Naive thymus-derived CD4-positive, alpha-beta T cell (primary cell): ENCODE measurements at regions not wholly inside any gene's neighbourhood (a gene's known extent, or its start where the extent isn't known, plus 50 kb on each side); places are given as distances from the start of the nearest gene placed in this dataset.

ENCODE experiments used
- ATAC-seq: fragments of 150-1000 bp; cut with Tn5 transposase; 2 replicates; pipeline ENCODE4 v1.10.0; 2021; ENCODE audit warnings: mild to moderate bottlenecking, moderate library complexity
- CTCF ChIA-PET: fragments of 350-600 bp; sonication (Branson Sonifier 250); formaldehyde crosslinking; loops from one replicate; lab custom pipeline; 2021; ENCODE audit warnings: antibody characterized with exemption; lab: Charles Lee
- POLR2A ChIA-PET: fragments of 350-600 bp; sonication (Branson Sonifier 250); formaldehyde crosslinking; loops from one replicate; lab custom pipeline; 2021; ENCODE audit warnings: antibody characterized with exemption, inconsistent platforms; lab: Charles Lee
- DNase-seq, 9 donors: peaks; one replicate each; pipeline versions ENCODE4 v3.0.0 to v3.0.0-alpha.2; 2020 to 2022; ENCODE audit warnings: mixed read lengths in 1 of 9
- H3K27ac ChIP-seq: one replicate; pipeline ENCODE4 v1.7.0; 2013; ENCODE audit warnings: mild to moderate bottlenecking, low read depth, low read length, moderate library complexity
- H3K27me3 ChIP-seq, 2 donors: one replicate each; pipeline ENCODE4 v1.7.0; 2013; ENCODE audit warnings: low read length in 2 of 2, mild to moderate bottlenecking in 2 of 2, moderate library complexity in 2 of 2; ENCODE audit not compliant: control insufficient read depth in 2 of 2, insufficient read depth in 2 of 2
- H3K36me3 ChIP-seq, 3 experiments: 1 replicate in 2 of 3; 2 replicates in 1 of 3; pipeline ENCODE4 v1.7.0; 2013; ENCODE audit warnings: low read length in 3 of 3, mild to moderate bottlenecking in 3 of 3, moderate library complexity in 1 of 3; ENCODE audit not compliant: insufficient read depth in 3 of 3, control insufficient read depth in 2 of 3
- H3K4me1 ChIP-seq, 2 donors: one replicate each; pipeline ENCODE4 v1.7.0; 2013; ENCODE audit warnings: low read length in 2 of 2, mild to moderate bottlenecking in 2 of 2, moderate library complexity in 1 of 2; ENCODE audit not compliant: control insufficient read depth in 2 of 2, insufficient read depth in 2 of 2
- H3K4me3 ChIP-seq: 2 replicates; pipeline ENCODE4 v1.7.0; 2013; ENCODE audit warnings: mild to moderate bottlenecking, low read length
- H3K9me3 ChIP-seq, 3 experiments: 1 replicate in 2 of 3; 2 replicates in 1 of 3; pipeline ENCODE4 v1.7.0; 2013; ENCODE audit warnings: low read length in 3 of 3; ENCODE audit not compliant: control insufficient read depth in 2 of 3
- H3K27ac Mint-ChIP-seq, 9 donors: one replicate each; pipeline ENCODE4 v1.8.0; 2020 to 2022; ENCODE audit warnings: mixed read lengths in 9 of 9, mild to moderate bottlenecking in 8 of 9, moderate library complexity in 5 of 9, inconsistent platforms in 2 of 9
- H3K27me3 Mint-ChIP-seq, 5 donors: one replicate each; pipeline ENCODE4 v1.8.0; 2021 to 2022; ENCODE audit warnings: mixed read lengths in 5 of 5, mild to moderate bottlenecking in 1 of 5
- H3K36me3 Mint-ChIP-seq, 5 donors: one replicate each; pipeline ENCODE4 v1.8.0; 2020 to 2022; ENCODE audit warnings: mixed read lengths in 5 of 5, mild to moderate bottlenecking in 3 of 5, inconsistent platforms in 1 of 5
- H3K4me1 Mint-ChIP-seq, 7 donors: one replicate each; pipeline ENCODE4 v1.8.0; 2020 to 2022; ENCODE audit warnings: mixed read lengths in 7 of 7, mild to moderate bottlenecking in 3 of 7, inconsistent platforms in 1 of 7
- H3K4me3 Mint-ChIP-seq, 10 donors: one replicate each; pipeline ENCODE4 v1.8.0; 2020 to 2022; ENCODE audit warnings: mild to moderate bottlenecking in 10 of 10, mixed read lengths in 10 of 10, moderate library complexity in 6 of 10, inconsistent platforms in 2 of 10
- H3K9me3 Mint-ChIP-seq, 11 donors: one replicate each; pipeline ENCODE4 v1.8.0; 2020 to 2022; ENCODE audit warnings: mixed read lengths in 11 of 11, mild to moderate bottlenecking in 4 of 11, inconsistent platforms in 1 of 11, moderate library complexity in 1 of 11
- intact Hi-C, 2 donors: fragments of 100-400 bp; cut with micrococcal nuclease; formaldehyde crosslinking; loops; one replicate each; pipeline ENCODE4 v1.15.1; 2023

- POLR2A ChIA-PET: no interaction called here
- CTCF ChIA-PET: no interaction called here
- Mint-ChIP-seq H3K27ac (no peak overlapping the region), H3K27me3 (peaks cover 0 to under 1% (median 0%) of the 10 kb centered on the region in 5 donors), H3K9me3 (peaks cover 0 to 3% (median 0%) of the 10 kb centered on the region in 11 donors), H3K36me3 (no peaks in the 10 kb centered on the region), H3K4me3 (no peak overlapping the region), H3K4me1 (peaks cover 0 to 4% (median 0%) of the 10 kb centered on the region in 7 donors)
- Histone ChIP-seq H3K27me3 (no peaks in the 10 kb centered on the region), H3K9me3 (no peaks in the 10 kb centered on the region), H3K27ac (no peak overlapping the region), H3K36me3 (no peaks in the 10 kb centered on the region), H3K4me1 (no peaks in the 10 kb centered on the region), H3K4me3 (no peak overlapping the region)
- no peak for DNase-seq
- intact Hi-C loops: loop anchor here in 1 of 2 donors (5.0 kb wide), 1 partner anchor 545 kb away; no protein-coding TSS in a partner anchor
- ATAC-seq: no peak
These were observed 165.0 kb upstream of the HMHB1 start for GRCh38 chr5:143646961-143647360.

GRCh38 chr5:143645356-143645755, 166.6 kb upstream of the HMHB1 start:
- DNase-seq: no peak
- intact Hi-C loops: loop anchor here in 1 of 2 donors (5.0 kb wide), 1 partner anchor 547 kb away; no protein-coding TSS in a partner anchor
- H3K27me3 Mint-ChIP-seq: no peaks in the 10 kb centered on the region
- Histone ChIP-seq H3K27ac (no peak overlapping the region), H3K4me3 (no peak overlapping the region), H3K36me3 (no peaks in the 10 kb centered on the region), H3K4me1 (no peaks in the 10 kb centered on the region), H3K27me3 (no peaks in the 10 kb centered on the region), H3K9me3 (no peaks in the 10 kb centered on the region)
- peaks cover 0 to 4% (median 0%) of the 10 kb centered on the region in 7 donors for H3K4me1 Mint-ChIP-seq
- ChIA-PET CTCF (no interaction called here), POLR2A (no interaction called here)
- no peak for ATAC-seq
- H3K36me3 Mint-ChIP-seq: no peaks in the 10 kb centered on the region
- H3K9me3 Mint-ChIP-seq: peaks cover 0 to 3% (median 0%) of the 10 kb centered on the region in 11 donors
- H3K4me3 Mint-ChIP-seq: no peak overlapping the region
- no peak overlapping the region for H3K27ac Mint-ChIP-seq

GRCh38 chr5:143644727-143645126, 167.2 kb upstream of the HMHB1 start:
- intact Hi-C loops: loop anchor here in 1 of 2 donors (5.0 kb wide), 1 partner anchor 548 kb away; no protein-coding TSS in a partner anchor
- no peak overlapping the region for H3K27ac ChIP-seq
- no peak overlapping the region for H3K4me3 ChIP-seq
- DNase-seq (no peak), ATAC-seq (no peak)
- ChIA-PET POLR2A (no interaction called here), CTCF (interaction anchor here (0.6 kb wide), 1 partner anchor 18 kb away, joined by 3 read pairs; no protein-coding TSS in a partner anchor)
- H3K9me3 ChIP-seq: no peaks in the 10 kb centered on the region
- Mint-ChIP-seq H3K9me3 (peaks cover 0 to 5% (median 0%) of the 10 kb centered on the region in 11 donors), H3K4me3 (no peak overlapping the region), H3K27ac (no peak overlapping the region), H3K4me1 (peaks cover 0 to 4% (median 0%) of the 10 kb centered on the region in 7 donors), H3K36me3 (no peaks in the 10 kb centered on the region), H3K27me3 (no peaks in the 10 kb centered on the region)
- H3K4me1 ChIP-seq: no peaks in the 10 kb centered on the region
- H3K27me3 ChIP-seq: no peaks in the 10 kb centered on the region
- H3K36me3 ChIP-seq: no peaks in the 10 kb centered on the region

DNA sequence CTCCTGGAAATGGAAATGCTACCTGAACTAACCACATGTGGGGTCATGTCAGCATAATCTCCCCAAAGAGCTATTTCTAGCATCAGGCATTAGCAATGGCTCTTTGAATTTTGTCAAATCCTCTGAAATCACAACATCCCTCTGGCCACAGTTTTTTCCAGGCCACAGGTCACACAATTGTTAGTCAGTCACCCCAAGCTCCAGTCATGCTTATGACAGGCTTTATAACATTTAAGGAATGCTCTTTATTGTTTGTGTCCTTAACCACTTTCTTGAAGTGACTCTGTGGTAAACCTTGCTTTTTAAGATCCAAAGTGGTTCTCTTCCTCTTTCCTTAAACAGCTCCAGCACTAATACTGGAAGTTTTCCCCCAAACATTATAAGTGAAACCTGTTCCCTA, 169.2 kb upstream of the HMHB1 start:
- H3K27ac Mint-ChIP-seq: no peak overlapping the region
- H3K4me3 ChIP-seq: no peak overlapping the region
- no peaks in the 10 kb centered on the region for H3K9me3 ChIP-seq
- no peak for ATAC-seq
- no peaks in the 10 kb centered on the region for H3K36me3 Mint-ChIP-seq
- H3K27me3 ChIP-seq: no peaks in the 10 kb centered on the region
- ChIA-PET CTCF (no interaction called here), POLR2A (no interaction called here)
- intact Hi-C loops: no loop called here
- no peaks in the 10 kb centered on the region for H3K4me1 ChIP-seq
- DNase-seq: no peak
- peaks cover 0 to 5% (median 0%) of the 10 kb centered on the region in 11 donors for H3K9me3 Mint-ChIP-seq
- no peaks in the 10 kb centered on the region for H3K36me3 ChIP-seq
- peaks cover 0 to 1% (median 0%) of the 10 kb centered on the region in 7 donors for H3K4me1 Mint-ChIP-seq
- H3K4me3 Mint-ChIP-seq: no peak overlapping the region
- no peaks in the 10 kb centered on the region for H3K27me3 Mint-ChIP-seq
- no peak overlapping the region for H3K27ac ChIP-seq

DNA sequence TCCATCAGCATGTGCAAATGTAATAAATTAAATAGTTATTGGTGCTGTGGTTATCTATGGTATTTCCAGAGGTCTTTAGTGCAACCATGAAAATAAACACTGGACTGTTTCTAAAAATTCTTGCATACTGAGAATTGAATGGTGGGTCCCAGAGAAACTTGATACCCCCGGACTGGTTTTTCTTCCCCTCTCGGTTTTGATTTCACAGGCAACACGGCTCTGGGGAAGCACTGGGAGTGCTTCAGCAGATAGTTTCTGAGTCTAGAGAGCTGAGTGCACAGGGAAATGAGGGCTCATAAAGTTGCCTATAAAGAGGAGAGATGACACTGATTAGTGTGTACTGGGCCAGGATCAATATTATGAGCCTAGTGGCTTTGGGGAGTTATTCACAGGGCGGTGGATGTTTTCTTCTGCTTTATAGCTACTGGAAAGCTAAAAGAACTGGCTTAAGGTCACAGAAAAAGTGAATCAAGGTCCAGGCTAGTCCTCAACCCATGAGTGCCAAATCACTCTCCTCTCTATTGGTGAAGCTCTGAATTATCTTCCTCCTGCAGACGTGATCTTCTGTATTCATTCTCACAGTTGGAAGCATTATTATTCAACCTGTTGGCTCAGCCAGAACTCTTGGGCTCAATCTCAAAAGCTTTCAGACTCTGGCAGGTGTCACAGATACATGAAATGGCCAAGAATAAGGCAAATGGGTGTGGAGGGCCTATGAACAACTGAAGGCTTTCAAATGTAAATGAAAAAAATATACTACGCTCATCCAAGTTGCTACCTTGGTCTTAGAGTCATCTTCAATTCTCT, 170.2 kb upstream of the HMHB1 start:
- CTCF ChIA-PET: interaction anchor here (0.7 kb wide), 1 partner anchor 715 kb away, joined by 3 read pairs; no protein-coding TSS in a partner anchor
- H3K27me3 Mint-ChIP-seq: no peaks in the 10 kb centered on the region

DNA sequence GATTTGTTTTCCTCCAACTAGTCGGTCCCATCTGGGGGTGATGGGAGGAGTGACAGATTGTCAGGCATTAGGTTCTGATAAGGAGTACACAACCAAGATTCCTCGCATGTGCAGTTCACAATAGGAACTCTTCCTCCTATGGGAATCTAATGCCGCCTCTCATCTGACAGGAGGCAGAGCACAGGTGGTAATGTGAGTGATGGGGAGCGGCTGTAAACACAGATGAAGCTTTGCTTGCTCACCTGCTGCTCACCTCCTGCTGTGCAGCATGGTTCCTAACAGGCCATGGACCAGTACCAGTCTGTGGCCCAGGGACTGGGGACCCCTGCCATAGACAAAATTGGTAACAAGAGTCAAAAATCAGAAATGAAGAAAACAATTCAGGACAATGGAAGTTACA, 173.3 kb upstream of the HMHB1 start:
- no peak overlapping the region for H3K4me3 ChIP-seq
- no peak for DNase-seq
- no peaks in the 10 kb centered on the region for H3K36me3 ChIP-seq
- peaks cover 0 to 5% (median 0%) of the 10 kb centered on the region in 11 donors for H3K9me3 Mint-ChIP-seq
- H3K27me3 ChIP-seq: no peaks in the 10 kb centered on the region
- peaks cover 0 to 3% (median 0%) of the 10 kb centered on the region in 5 donors for H3K27me3 Mint-ChIP-seq
- H3K4me3 Mint-ChIP-seq: no peak overlapping the region
- ChIA-PET CTCF (no interaction called here), POLR2A (no interaction called here)
- H3K36me3 Mint-ChIP-seq: no peaks in the 10 kb centered on the region
- intact Hi-C loops: no loop called here
- H3K27ac Mint-ChIP-seq: no peak overlapping the region
- no peak for ATAC-seq
- H3K27ac ChIP-seq: no peak overlapping the region
- H3K4me1 Mint-ChIP-seq: no peaks in the 10 kb centered on the region
- no peaks in the 10 kb centered on the region for H3K4me1 ChIP-seq
- no peaks in the 10 kb centered on the region for H3K9me3 ChIP-seq

More for the DNA sequence above, 170.2 kb upstream of the HMHB1 start:
- intact Hi-C loops: no loop called here
- no peak overlapping the region for H3K27ac Mint-ChIP-seq
- POLR2A ChIA-PET: no interaction called here
- no peaks in the 10 kb centered on the region for H3K36me3 ChIP-seq
- DNase-seq: no peak
- H3K36me3 Mint-ChIP-seq: no peaks in the 10 kb centered on the region
- H3K27me3 ChIP-seq: no peaks in the 10 kb centered on the region
- H3K27ac ChIP-seq: no peak overlapping the region
- no peak for ATAC-seq
- no peak overlapping the region for H3K4me3 ChIP-seq
- H3K4me3 Mint-ChIP-seq: no peak overlapping the region
- H3K9me3 ChIP-seq: no peaks in the 10 kb centered on the region
- no peaks in the 10 kb centered on the region for H3K4me1 ChIP-seq
- H3K9me3 Mint-ChIP-seq: peaks cover 0 to 5% (median 0%) of the 10 kb centered on the region in 11 donors
- peaks cover 0 to 1% (median 0%) of the 10 kb centered on the region in 7 donors for H3K4me1 Mint-ChIP-seq
